MG63 (cell line): ENCODE measurements at regions not wholly inside any gene's neighbourhood (a gene's known extent, or its start where the extent isn't known, plus 50 kb on each side); places are given as distances from the start of the nearest gene placed in this dataset.

ENCODE experiments used
- DNase-seq: peaks from one replicate; pipeline ENCODE4 v3.0.0-alpha.2; 2020
- H3K27me3 ChIP-seq: fragments of 250-450 bp; sonication (Bioruptor Pico); 2 replicates; pipeline ENCODE4 v1.5.1; 2020; ENCODE audit warnings: mild to moderate bottlenecking, moderate library complexity
- H3K36me3 ChIP-seq: fragments of 250-450 bp; sonication (Bioruptor Pico); 2 replicates; pipeline ENCODE4 v1.5.1; 2020; ENCODE audit warnings: mild to moderate bottlenecking, moderate library complexity
- H3K4me3 ChIP-seq: fragments of 250-450 bp; sonication (Bioruptor Pico); 2 replicates; pipeline ENCODE4 v1.5.1; 2020; ENCODE audit warnings: mild to moderate bottlenecking, moderate library complexity
- H3K9me3 ChIP-seq: fragments of 250-450 bp; sonication (Bioruptor Pico); 2 replicates; pipeline ENCODE4 v1.5.1; 2020; ENCODE audit warnings: mild to moderate bottlenecking, moderate library complexity

- DNase-seq, result no peak
- Histone ChIP-seq H3K36me3 (no peaks in the 10 kb centered on the region), H3K9me3 (no peaks in the 10 kb centered on the region), H3K27me3 (no peaks in the 10 kb centered on the region), H3K4me3 (no peak overlapping the region)
Observed at GRCh38 chr4:130479020-130479419, 1383.1 kb downstream of the C4orf33 start.

GRCh38 chr4:130479674-130480073 is 1383.7 kb downstream of the C4orf33 start:
- no peak overlapping the region for H3K4me3 ChIP-seq
- H3K27me3 ChIP-seq, result no peaks in the 10 kb centered on the region
- H3K9me3 ChIP-seq, result no peaks in the 10 kb centered on the region
- no peak for DNase-seq
- H3K36me3 ChIP-seq, result no peaks in the 10 kb centered on the region

GRCh38 chr4:130484826-130485225 is 1388.9 kb downstream of the C4orf33 start:
- H3K27me3 ChIP-seq, result no peaks in the 10 kb centered on the region
- no peak overlapping the region for H3K4me3 ChIP-seq
- DNase-seq, result no peak
- H3K9me3 ChIP-seq, result no peaks in the 10 kb centered on the region
- no peaks in the 10 kb centered on the region for H3K36me3 ChIP-seq

GRCh38 chr4:130485371-130485770 is 1389.4 kb downstream of the C4orf33 start:
- Histone ChIP-seq H3K4me3 (no peak overlapping the region), H3K36me3 (no peaks in the 10 kb centered on the region), H3K9me3 (no peaks in the 10 kb centered on the region), H3K27me3 (no peaks in the 10 kb centered on the region)
- no peak for DNase-seq

GRCh38 chr4:130486186-130486585 is 1390.2 kb downstream of the C4orf33 start:
- DNase-seq, result no peak

GRCh38 chr4:130486841-130487240 is 1390.9 kb downstream of the C4orf33 start:
- no peaks in the 10 kb centered on the region for H3K36me3 ChIP-seq

More at GRCh38 chr4:130486186-130486585, 1390.2 kb downstream of the C4orf33 start:
- H3K27me3 ChIP-seq, result no peaks in the 10 kb centered on the region
- H3K36me3 ChIP-seq, result no peaks in the 10 kb centered on the region
- no peaks in the 10 kb centered on the region for H3K9me3 ChIP-seq
- H3K4me3 ChIP-seq, result no peak overlapping the region

GRCh38 chr4:130510661-130511060 is 1414.7 kb downstream of the C4orf33 start:
- no peaks in the 10 kb centered on the region for H3K36me3 ChIP-seq
- DNase-seq, result no peak
- H3K9me3 ChIP-seq, result no peaks in the 10 kb centered on the region

More at GRCh38 chr4:130486841-130487240, 1390.9 kb downstream of the C4orf33 start:
- no peaks in the 10 kb centered on the region for H3K9me3 ChIP-seq
- no peak overlapping the region for H3K4me3 ChIP-seq
- no peaks in the 10 kb centered on the region for H3K27me3 ChIP-seq
- no peak for DNase-seq

GRCh38 chr4:130511776-130512175 is 1415.8 kb downstream of the C4orf33 start:
- Histone ChIP-seq H3K36me3 (no peaks in the 10 kb centered on the region), H3K27me3 (no peaks in the 10 kb centered on the region), H3K4me3 (no peak overlapping the region), H3K9me3 (no peaks in the 10 kb centered on the region)
- DNase-seq, result no peak

More at GRCh38 chr4:130510661-130511060, 1414.7 kb downstream of the C4orf33 start:
- no peaks in the 10 kb centered on the region for H3K27me3 ChIP-seq
- no peak overlapping the region for H3K4me3 ChIP-seq

GRCh38 chr4:130524057-130524456 is 1428.1 kb downstream of the C4orf33 start:
- H3K4me3 ChIP-seq, result no peak overlapping the region
- no peak for DNase-seq
- H3K36me3 ChIP-seq, result no peaks in the 10 kb centered on the region
- H3K9me3 ChIP-seq, result no peaks in the 10 kb centered on the region
- no peaks in the 10 kb centered on the region for H3K27me3 ChIP-seq

GRCh38 chr4:130530505-130530904 is 1434.6 kb downstream of the C4orf33 start:
- H3K9me3 ChIP-seq, result no peaks in the 10 kb centered on the region
- DNase-seq, result no peak
- H3K4me3 ChIP-seq, result no peak overlapping the region
- no peaks in the 10 kb centered on the region for H3K36me3 ChIP-seq
- H3K27me3 ChIP-seq, result no peaks in the 10 kb centered on the region

GRCh38 chr4:130534651-130535050 is 1438.7 kb downstream of the C4orf33 start:
- H3K9me3 ChIP-seq, result no peaks in the 10 kb centered on the region
- no peaks in the 10 kb centered on the region for H3K36me3 ChIP-seq
- H3K4me3 ChIP-seq, result no peak overlapping the region

GRCh38 chr4:130542953-130543352 is 1447.0 kb downstream of the C4orf33 start:
- no peak for DNase-seq
- Histone ChIP-seq H3K4me3 (no peak overlapping the region), H3K27me3 (no peaks in the 10 kb centered on the region)

More at GRCh38 chr4:130534651-130535050, 1438.7 kb downstream of the C4orf33 start:
- no peak for DNase-seq
- H3K27me3 ChIP-seq, result no peaks in the 10 kb centered on the region

GRCh38 chr4:130545171-130545570 is 1449.2 kb downstream of the C4orf33 start:
- Histone ChIP-seq H3K27me3 (no peaks in the 10 kb centered on the region), H3K9me3 (no peaks in the 10 kb centered on the region), H3K36me3 (no peaks in the 10 kb centered on the region), H3K4me3 (no peak overlapping the region)
- DNase-seq, result no peak

More at GRCh38 chr4:130542953-130543352, 1447.0 kb downstream of the C4orf33 start:
- no peaks in the 10 kb centered on the region for H3K36me3 ChIP-seq
- no peaks in the 10 kb centered on the region for H3K9me3 ChIP-seq

- Histone ChIP-seq H3K36me3 (no peaks in the 10 kb centered on the region), H3K4me3 (no peak overlapping the region), H3K9me3 (no peaks in the 10 kb centered on the region), H3K27me3 (no peaks in the 10 kb centered on the region)
- no peak for DNase-seq
Observed at GRCh38 chr4:130545596-130545995, 1449.6 kb downstream of the C4orf33 start.

- no peaks in the 10 kb centered on the region for H3K9me3 ChIP-seq
- no peak overlapping the region for H3K4me3 ChIP-seq
- no peaks in the 10 kb centered on the region for H3K36me3 ChIP-seq
- DNase-seq, result no peak
- H3K27me3 ChIP-seq, result no peaks in the 10 kb centered on the region
Observed at GRCh38 chr4:130559268-130559667, 1463.3 kb downstream of the C4orf33 start.

- DNase-seq, result peak; percentile 63
- no peaks in the 10 kb centered on the region for H3K27me3 ChIP-seq
- H3K9me3 ChIP-seq, result no peaks in the 10 kb centered on the region
- no peaks in the 10 kb centered on the region for H3K36me3 ChIP-seq
- peak overlapping the region; percentile 28 for H3K4me3 ChIP-seq
Observed at GRCh38 chr4:130563185-130563888, 1467.4 kb downstream of the C4orf33 start.

GRCh38 chr4:130563889-130564418 is 1468.0 kb downstream of the C4orf33 start:
- DNase-seq, result no peak
- peak overlapping the region; percentile 28 for H3K4me3 ChIP-seq
- H3K36me3 ChIP-seq, result no peaks in the 10 kb centered on the region
- H3K9me3 ChIP-seq, result no peaks in the 10 kb centered on the region
- no peaks in the 10 kb centered on the region for H3K27me3 ChIP-seq

- Histone ChIP-seq H3K9me3 (no peaks in the 10 kb centered on the region), H3K36me3 (no peaks in the 10 kb centered on the region), H3K27me3 (no peaks in the 10 kb centered on the region), H3K4me3 (no peak overlapping the region)
- no peak for DNase-seq
Observed at GRCh38 chr4:130568746-130569145, 1472.8 kb downstream of the C4orf33 start.
